IPS-NIHi7 (cell line): ENCODE measurements at regions not wholly inside any gene's neighbourhood (a gene's known extent, or its start where the extent isn't known, plus 50 kb on each side); places are given as distances from the start of the nearest gene placed in this dataset.

Source experiments
- DNase-seq: peaks from one replicate; pipeline ENCODE4 v3.0.0; 2012; ENCODE audit warnings: mixed read lengths; ENCODE audit errors: extremely low spot score

DNA sequence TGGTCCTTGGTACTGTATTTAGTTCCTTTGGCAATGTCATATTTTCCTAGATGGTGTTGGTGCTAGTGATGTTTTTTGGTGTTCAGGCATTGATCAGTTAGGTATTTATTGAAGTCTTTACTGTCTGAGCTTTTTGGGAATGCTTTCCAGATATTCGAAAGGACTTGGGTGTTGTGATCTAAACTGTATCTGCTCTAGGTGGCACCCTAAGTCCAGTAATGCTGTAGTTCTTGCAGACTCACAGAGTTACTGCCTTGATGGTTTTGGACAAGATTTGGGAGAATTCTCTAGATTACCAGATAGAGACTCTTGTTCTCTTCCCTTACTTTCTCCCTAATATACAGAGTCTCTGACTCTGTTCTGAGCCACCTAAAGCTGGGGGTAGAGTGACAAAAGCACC lies 513.6 kb upstream of the PITX2 start:
- no peak for DNase-seq

- DNase-seq = no peak
These were observed 514.1 kb upstream of the PITX2 start for GRCh38 chr4:111136967-111137366.

DNA sequence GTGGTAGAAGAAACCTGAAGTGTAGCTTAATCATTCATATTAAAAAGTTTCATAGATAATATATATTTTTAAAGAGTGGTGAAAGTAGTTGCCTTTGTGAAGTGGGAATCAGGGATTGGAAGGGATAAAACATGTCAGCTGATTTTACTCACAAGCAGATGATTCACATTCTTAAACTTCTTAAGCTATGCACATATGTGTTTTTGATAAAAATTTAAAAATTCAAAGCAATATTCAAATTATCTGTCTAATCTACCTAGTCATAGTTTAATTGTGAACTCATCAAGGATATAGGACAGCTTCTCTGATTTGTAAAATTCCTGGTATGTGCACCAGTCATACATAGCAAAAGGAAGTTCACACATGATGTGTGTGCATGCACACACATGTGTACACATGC lies 520.6 kb upstream of the PITX2 start:
- no peak for DNase-seq

GRCh38 chr4:111154934-111155333 lies 532.1 kb upstream of the PITX2 start:
- DNase-seq = no peak

- peak; percentile 14 for DNase-seq
These were observed 541.7 kb upstream of the PITX2 start for GRCh38 chr4:111164556-111164955.

- DNase-seq = no peak
These were observed 551.5 kb upstream of the PITX2 start for GRCh38 chr4:111174331-111174730.

DNA sequence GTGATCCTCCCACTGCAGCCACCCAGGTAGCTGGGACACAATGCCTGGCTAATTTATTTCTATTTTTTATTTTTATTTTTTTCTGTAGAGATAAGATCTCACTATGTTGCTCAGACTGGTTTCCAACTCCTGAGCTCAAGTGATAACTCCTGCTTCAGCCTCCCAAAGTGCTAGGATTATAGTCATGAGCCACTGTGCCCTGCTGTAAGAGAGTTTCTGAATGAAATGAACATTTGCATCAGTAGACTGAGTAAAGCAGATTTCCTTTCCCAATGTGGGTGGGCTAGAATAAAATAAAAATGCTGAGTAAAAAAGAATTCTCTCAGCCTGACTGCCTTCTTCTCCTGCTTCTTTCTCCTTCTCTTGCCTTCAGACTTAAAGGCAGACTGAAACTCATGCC lies 555.4 kb upstream of the PITX2 start:
- no peak for DNase-seq

GRCh38 chr4:111187108-111187507 lies 564.2 kb upstream of the PITX2 start:
- no peak for DNase-seq

GRCh38 chr4:111198446-111198845 lies 575.6 kb upstream of the PITX2 start:
- no peak for DNase-seq

DNA sequence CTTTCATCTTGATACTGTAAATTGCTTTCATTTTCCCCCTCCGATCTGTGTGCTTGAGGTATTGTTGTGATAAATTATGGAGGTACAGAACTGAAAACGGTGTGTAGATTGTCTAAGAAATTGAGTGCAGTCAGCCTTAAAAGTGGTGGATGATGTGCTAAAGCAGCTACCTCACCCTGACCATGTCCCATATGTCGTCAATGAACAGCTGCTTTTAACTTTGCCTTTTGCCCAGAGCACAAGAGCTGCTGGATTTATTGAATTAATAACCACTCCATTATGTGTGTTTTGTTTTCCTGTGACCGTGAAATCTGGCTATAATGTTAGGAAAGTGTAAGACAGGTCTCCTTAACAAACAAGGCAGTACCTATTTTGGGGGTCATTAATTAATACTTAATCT lies 581.9 kb upstream of the PITX2 start:
- no peak for DNase-seq

DNA sequence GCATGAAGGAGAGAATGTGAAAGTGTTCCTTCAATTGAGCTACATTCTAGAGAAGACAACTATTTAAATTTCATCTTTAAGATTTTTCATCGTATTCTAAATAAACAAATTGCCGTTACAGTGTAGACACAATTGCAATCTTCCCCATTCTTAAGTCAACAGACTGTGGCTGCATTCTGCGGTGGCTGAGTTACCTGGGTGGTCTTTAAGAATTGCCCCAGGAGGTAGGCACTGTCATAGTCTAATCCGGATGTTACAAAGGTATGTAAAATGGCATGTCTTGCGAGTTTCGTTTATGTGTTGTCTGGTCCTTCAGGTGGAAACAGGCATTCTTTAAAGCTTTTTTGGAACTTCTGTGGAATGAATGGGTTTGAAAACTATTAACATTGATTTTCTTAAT lies 586.1 kb upstream of the PITX2 start:
- DNase-seq = peak; percentile 18

GRCh38 chr4:111209706-111210105 lies 586.8 kb upstream of the PITX2 start:
- DNase-seq = peak; percentile 9

DNA sequence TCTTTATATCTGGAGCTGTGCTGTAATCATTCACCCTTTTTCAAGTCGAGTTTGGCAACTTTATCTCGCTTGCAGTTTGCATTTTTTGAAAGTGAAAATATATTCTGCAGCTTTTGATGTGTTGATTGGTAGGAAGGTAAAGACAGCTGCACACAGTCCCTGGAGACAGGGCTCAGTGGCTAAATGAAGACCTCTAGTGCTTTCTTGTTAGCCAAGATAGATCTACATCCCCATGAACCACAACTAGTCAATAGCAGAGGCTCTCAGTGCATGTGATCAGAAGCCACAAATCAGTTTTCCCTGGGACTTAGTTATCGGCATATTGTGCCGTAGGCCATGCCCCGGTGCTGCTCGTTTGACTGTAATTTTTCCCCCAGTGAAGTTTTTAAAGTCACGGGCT lies 587.7 kb upstream of the PITX2 start:
- no peak for DNase-seq

DNA sequence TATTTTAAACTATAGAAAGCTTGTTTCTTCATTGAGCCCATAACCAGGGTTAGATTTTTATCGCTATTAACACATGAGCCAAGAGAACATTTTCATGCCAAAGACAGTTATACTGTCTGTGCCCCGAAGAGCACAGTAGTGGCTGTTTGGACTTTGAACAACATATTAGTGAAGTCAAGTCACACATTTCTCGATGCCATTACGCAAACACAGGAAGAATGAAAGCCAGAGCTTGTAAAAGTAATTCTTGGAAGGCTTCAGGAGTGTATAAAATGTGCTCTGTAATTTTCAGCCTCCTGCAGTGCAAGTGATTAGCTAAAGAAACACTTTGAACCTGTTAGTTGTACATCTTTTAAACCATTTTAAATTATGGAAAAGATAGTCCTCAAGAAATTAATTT lies 590.7 kb upstream of the PITX2 start:
- DNase-seq = no peak

DNA sequence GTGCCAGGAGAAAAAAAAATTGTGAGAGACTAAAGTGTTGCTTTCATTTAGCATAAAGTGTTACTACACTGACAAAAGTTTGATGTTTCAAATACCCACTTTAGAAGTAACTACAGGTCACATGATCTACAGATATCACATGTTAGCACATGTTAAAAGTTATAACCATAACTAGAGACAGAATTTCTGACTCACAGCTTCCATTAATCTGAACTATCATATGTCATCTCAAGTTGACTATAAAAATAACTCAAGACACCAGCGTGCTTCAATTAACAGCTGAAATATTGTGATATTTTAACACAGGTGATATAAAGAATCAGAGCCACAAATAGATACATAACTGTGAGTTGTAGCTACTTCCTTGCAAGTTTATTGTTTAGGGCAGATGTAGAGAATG lies 591.5 kb upstream of the PITX2 start:
- DNase-seq = no peak

DNA sequence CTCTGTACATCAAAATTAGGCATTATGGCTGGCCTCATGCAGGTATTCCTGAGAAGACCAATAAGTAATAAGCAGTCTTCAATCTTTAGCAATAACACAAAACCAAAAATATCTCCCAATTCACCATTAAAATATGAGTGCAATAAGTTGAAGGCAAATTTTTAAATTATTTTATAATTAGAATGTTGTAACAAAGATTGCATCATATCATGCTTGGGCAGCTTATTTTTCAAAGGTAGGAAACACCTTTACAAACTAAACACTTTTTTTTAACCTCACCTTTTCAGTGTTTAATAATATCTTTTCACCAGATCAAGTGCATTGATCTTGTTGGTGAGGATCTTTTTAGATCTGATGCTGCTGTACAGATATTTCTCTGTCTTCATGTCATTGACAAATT lies 592.9 kb upstream of the PITX2 start:
- DNase-seq = no peak

- no peak for DNase-seq
These were observed 593.9 kb upstream of the PITX2 start for GRCh38 chr4:111216791-111217190.

DNA sequence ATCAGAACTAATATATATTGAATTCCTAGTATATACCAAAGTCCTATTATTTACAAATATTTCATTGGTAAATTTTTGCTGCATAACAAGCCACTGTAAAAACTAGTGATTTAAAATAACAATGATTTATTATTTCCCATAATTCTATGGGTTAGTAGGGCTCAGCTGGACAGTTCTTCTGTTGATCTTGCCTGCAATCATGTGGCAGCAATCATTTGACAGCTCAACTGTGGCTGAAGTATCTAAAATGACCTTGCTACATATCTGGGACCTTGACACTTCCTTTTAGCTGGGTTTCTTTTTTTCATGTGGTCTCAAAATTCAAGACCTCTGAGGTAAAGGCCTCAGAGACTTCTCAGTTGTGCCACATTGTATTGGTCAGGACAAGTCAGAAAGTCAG lies 598.5 kb upstream of the PITX2 start:
- no peak for DNase-seq

GRCh38 chr4:111228396-111228795 lies 605.5 kb upstream of the PITX2 start:
- no peak for DNase-seq

DNA sequence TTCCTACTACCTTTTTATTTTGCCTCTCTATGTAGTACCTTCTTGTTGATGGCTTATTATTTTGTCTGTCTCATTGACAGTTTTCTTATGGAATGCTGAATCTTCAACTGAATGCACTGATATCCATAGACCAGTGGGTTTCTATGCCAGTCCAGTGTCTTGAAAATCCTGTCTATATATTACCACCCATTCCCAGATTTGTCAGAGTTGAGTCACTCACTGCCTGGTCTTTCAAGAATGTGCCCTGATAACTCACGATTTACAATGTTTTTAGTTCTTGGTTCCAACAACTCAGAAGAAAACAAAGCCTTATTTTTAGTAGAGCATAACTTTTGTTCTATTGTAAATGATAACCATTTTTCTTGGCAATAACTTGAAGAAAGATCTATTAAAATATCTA lies 606.0 kb upstream of the PITX2 start:
- no peak for DNase-seq

- DNase-seq = no peak
These were observed 607.4 kb upstream of the PITX2 start for GRCh38 chr4:111230265-111230664.

GRCh38 chr4:111231281-111231680 lies 608.4 kb upstream of the PITX2 start:
- DNase-seq = no peak

DNA sequence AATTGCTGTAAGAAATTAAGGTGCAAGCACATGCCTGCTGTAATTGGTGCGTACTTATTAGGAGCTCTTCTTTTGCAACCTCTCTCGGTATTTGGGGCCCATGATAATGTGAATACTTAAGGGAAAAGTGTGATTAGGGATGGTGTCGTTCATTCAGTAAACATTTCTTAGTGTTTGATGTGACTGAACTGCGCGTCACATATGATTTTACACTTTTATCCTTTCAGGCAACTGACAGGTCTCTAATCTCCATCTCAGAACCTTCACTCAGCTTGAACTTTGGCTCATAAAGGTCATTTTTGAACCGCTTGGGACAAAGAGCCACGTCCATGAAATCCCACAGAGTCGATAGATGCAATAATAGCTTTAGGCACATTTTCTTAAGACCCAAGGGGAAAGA lies 612.1 kb upstream of the PITX2 start:
- no peak for DNase-seq

DNA sequence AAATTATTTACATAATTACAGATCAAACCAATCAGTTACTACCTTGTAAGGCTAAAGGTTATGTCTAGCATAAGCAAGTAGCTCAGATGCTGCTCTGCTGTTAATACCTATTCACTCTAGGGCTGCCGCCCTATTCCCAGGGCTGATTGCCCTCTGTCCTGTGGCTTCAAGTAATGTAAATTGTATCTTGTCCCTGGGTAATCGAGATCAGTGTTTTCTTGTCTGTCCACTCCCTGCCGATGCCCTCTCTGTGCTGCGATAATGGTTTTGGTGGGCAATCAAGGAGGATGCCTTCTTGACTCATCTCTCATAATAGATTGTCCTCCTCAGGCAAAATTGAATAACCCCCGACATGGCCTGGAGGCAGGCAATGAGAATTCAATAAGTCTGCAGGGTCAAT lies 641.0 kb upstream of the PITX2 start:
- DNase-seq = no peak

GRCh38 chr4:111266937-111267336 lies 644.1 kb upstream of the PITX2 start:
- DNase-seq = no peak
